Stimulated activated naive B cell treated with anti-CD40 and anti-IgM and Interleukin-4, amounts not matched to agents 10 μg/mL and 1 μg/mL and 100 μg/mL, for 72 hours (primary cell): ENCODE measurements at regions not wholly inside any gene's neighbourhood (a gene's known extent, or its start where the extent isn't known, plus 50 kb on each side); places are given as distances from the start of the nearest gene placed in this dataset.

Source experiments
- ATAC-seq, 2 donors: fragments of 150-1000 bp; cut with Tn5 transposase; replicated peaks; 2 replicates each; pipeline ENCODE4 v1.10.0; 2021; ENCODE audit warnings: moderate library complexity in 1 of 2
- DNase-seq: peaks from one replicate; pipeline ENCODE4 v3.0.0; 2021
- H3K27ac Mint-ChIP-seq: one replicate; pipeline ENCODE4 v1.8.0; 2022; ENCODE audit warnings: mild to moderate bottlenecking, mixed read lengths
- H3K27me3 Mint-ChIP-seq, 2 donors: one replicate each; pipeline ENCODE4 v1.8.0; 2022; ENCODE audit warnings: mixed read lengths in 2 of 2
- H3K36me3 Mint-ChIP-seq, 2 donors: one replicate each; pipeline ENCODE4 v1.8.0; 2022; ENCODE audit warnings: mixed read lengths in 2 of 2, mild to moderate bottlenecking in 1 of 2
- H3K4me1 Mint-ChIP-seq, 2 donors: one replicate each; pipeline ENCODE4 v1.8.0; 2022; ENCODE audit warnings: mixed read lengths in 2 of 2, mild to moderate bottlenecking in 1 of 2
- H3K4me3 Mint-ChIP-seq, 2 donors: one replicate each; pipeline ENCODE4 v1.8.0; 2022; ENCODE audit warnings: mild to moderate bottlenecking in 2 of 2, mixed read lengths in 2 of 2, moderate library complexity in 1 of 2
- H3K9me3 Mint-ChIP-seq, 2 donors: one replicate each; pipeline ENCODE4 v1.8.0; 2022; ENCODE audit warnings: mixed read lengths in 2 of 2, mild to moderate bottlenecking in 1 of 2

DNA sequence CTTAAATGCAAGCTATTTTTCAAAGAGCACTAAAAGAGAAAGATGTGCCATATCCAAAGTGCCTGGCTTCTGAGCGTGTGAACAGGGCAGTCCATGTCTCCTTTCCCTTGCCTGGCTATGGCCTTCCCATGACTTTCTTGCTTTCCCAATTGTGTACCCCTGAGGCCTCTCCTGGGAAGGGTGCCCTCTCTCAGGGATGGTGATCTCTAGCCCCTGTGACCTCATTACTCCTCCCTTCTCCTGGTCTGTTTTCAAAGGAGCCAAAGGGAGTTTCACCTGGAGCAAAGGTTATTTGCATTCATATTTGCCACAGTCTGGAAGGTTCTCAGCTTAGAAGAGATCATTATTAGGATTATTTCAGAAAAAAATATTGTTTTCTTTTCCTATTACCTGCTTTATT, 429.4 kb upstream of the TMTC1 start:
- Mint-ChIP-seq H3K4me3 (no peak overlapping the region), H3K27me3 (no peaks in the 10 kb centered on the region), H3K4me1 (no peaks in the 10 kb centered on the region), H3K27ac (no peak overlapping the region), H3K36me3 (no peaks in the 10 kb centered on the region), H3K9me3 (no peaks in the 10 kb centered on the region)
- ATAC-seq (no peak), DNase-seq (no peak)

GRCh38 chr12:30211743-30212142, 428.0 kb upstream of the TMTC1 start:
- DNase-seq, result no peak
- Mint-ChIP-seq H3K4me3 (no peak overlapping the region), H3K36me3 (no peaks in the 10 kb centered on the region), H3K9me3 (no peaks in the 10 kb centered on the region), H3K4me1 (no peaks in the 10 kb centered on the region), H3K27ac (no peak overlapping the region), H3K27me3 (no peaks in the 10 kb centered on the region)
- no peak for ATAC-seq

DNA sequence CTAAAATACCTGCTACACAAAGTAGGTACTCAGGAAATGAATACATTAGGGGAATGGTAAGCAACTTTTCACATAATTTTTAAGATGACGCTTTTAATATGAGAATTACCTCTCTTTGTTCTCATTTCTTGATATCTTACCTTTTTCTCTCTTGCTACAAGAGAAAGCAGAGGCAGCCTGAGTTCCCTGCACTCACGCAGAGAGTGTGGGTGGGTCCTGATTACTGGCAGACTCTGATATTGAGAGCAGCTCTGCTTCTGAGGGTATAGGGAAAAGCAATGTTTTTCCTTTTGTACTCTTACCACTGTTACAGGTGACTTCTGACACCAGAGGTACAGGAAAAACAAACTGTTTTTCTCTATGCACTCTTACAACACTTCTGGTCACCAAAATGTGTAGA, 420.2 kb upstream of the TMTC1 start:
- ATAC-seq (no peak), DNase-seq (no peak)
- H3K9me3 Mint-ChIP-seq, result no peaks in the 10 kb centered on the region
- no peaks in the 10 kb centered on the region for H3K36me3 Mint-ChIP-seq
- no peak overlapping the region for H3K4me3 Mint-ChIP-seq
- no peaks in the 10 kb centered on the region for H3K4me1 Mint-ChIP-seq
- H3K27ac Mint-ChIP-seq, result no peak overlapping the region
- peaks cover 14 to 23% of the 10 kb centered on the region in 2 donors for H3K27me3 Mint-ChIP-seq

GRCh38 chr12:30202521-30203254, 418.9 kb upstream of the TMTC1 start:
- ATAC-seq, result no peak
- Mint-ChIP-seq H3K9me3 (no peaks in the 10 kb centered on the region), H3K36me3 (no peaks in the 10 kb centered on the region), H3K27ac (no peak overlapping the region), H3K27me3 (peaks cover 14 to 23% of the 10 kb centered on the region in 2 donors), H3K4me3 (no peak overlapping the region), H3K4me1 (no peaks in the 10 kb centered on the region)
- DNase-seq, result no peak

- no peaks in the 10 kb centered on the region for H3K4me1 Mint-ChIP-seq
- ATAC-seq (no peak), DNase-seq (no peak)
- H3K9me3 Mint-ChIP-seq, result no peaks in the 10 kb centered on the region
- no peak overlapping the region for H3K4me3 Mint-ChIP-seq
- H3K36me3 Mint-ChIP-seq, result no peaks in the 10 kb centered on the region
- H3K27ac Mint-ChIP-seq, result no peak overlapping the region
- H3K27me3 Mint-ChIP-seq, result peaks cover 14 to 23% of the 10 kb centered on the region in 2 donors
Observed at GRCh38 chr12:30201301-30202160, 417.8 kb upstream of the TMTC1 start.

DNA sequence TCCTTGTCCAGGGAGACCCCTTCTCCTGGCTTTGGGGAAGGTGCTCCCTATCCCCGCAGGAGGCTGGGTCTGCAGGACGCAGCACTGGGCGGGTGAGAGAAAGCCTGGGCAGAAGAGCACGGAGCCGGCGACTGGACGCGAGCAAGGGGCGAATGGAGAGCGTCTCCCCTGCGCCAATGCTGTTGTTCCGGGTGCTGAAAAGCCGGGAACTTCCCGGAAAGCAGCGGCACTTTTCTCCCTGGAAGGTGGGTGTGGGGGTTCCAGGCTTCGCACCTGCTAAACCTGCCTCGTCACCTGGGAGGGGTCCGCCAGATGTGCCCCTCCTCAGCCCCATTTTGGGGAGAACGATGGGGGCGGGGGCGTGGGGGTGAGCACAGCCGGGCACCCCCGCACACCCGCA, 417.1 kb upstream of the TMTC1 start:
- H3K36me3 Mint-ChIP-seq, result no peaks in the 10 kb centered on the region
- H3K27me3 Mint-ChIP-seq, result peaks cover 14 to 23% of the 10 kb centered on the region in 2 donors
- no peak overlapping the region for H3K27ac Mint-ChIP-seq
- no peaks in the 10 kb centered on the region for H3K9me3 Mint-ChIP-seq
- ATAC-seq (no peak), DNase-seq (no peak)
- no peaks in the 10 kb centered on the region for H3K4me1 Mint-ChIP-seq
- H3K4me3 Mint-ChIP-seq, result no peak overlapping the region

- ATAC-seq, result no peak
- H3K4me1 Mint-ChIP-seq, result no peaks in the 10 kb centered on the region
- H3K36me3 Mint-ChIP-seq, result no peaks in the 10 kb centered on the region
- H3K4me3 Mint-ChIP-seq, result no peak overlapping the region
- H3K9me3 Mint-ChIP-seq, result no peaks in the 10 kb centered on the region
- no peak for DNase-seq
- peaks cover 14 to 18% of the 10 kb centered on the region in 2 donors for H3K27me3 Mint-ChIP-seq
- H3K27ac Mint-ChIP-seq, result no peak overlapping the region
Observed at GRCh38 chr12:30197392-30198057, 413.8 kb upstream of the TMTC1 start.

- Mint-ChIP-seq H3K27me3 (no peaks in the 10 kb centered on the region), H3K36me3 (no peaks in the 10 kb centered on the region), H3K27ac (no peak overlapping the region), H3K4me1 (no peaks in the 10 kb centered on the region), H3K4me3 (no peak overlapping the region), H3K9me3 (no peaks in the 10 kb centered on the region)
- no peak for DNase-seq
- ATAC-seq, result no peak
Observed at GRCh38 chr12:30191696-30192455, 408.1 kb upstream of the TMTC1 start.

GRCh38 chr12:30188602-30189326, 405.0 kb upstream of the TMTC1 start:
- no peak overlapping the region for H3K4me3 Mint-ChIP-seq
- no peaks in the 10 kb centered on the region for H3K27me3 Mint-ChIP-seq
- no peak for ATAC-seq
- no peak for DNase-seq
- no peaks in the 10 kb centered on the region for H3K4me1 Mint-ChIP-seq
- no peaks in the 10 kb centered on the region for H3K36me3 Mint-ChIP-seq
- H3K9me3 Mint-ChIP-seq, result no peaks in the 10 kb centered on the region
- H3K27ac Mint-ChIP-seq, result peak overlapping the region; percentile 11

GRCh38 chr12:30187426-30187825, 403.7 kb upstream of the TMTC1 start:
- Mint-ChIP-seq H3K27ac (no peak overlapping the region), H3K36me3 (no peaks in the 10 kb centered on the region), H3K9me3 (peaks cover 0 to 2% of the 10 kb centered on the region in 2 donors), H3K4me1 (no peaks in the 10 kb centered on the region), H3K27me3 (no peaks in the 10 kb centered on the region), H3K4me3 (no peak overlapping the region)
- DNase-seq (no peak), ATAC-seq (no peak)

DNA sequence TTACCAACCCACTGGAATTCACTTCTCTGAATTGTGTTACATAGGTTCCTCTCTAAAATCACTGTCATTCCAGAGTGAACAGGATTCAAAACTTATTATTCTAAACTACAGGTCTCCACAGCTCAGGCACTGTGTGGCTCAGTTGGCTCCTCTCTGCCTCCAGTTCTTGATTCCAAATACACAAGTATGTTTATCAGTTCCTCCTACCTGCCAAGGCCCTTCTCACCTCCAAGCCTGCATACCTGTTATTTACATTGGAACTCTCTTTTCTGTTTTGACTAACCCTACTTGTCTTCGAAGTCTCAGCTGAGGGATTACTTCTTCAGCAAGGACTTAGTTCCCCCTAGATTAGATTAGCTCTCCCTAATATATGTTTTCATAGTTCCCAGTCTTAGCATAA, 397.6 kb upstream of the TMTC1 start:
- H3K27ac Mint-ChIP-seq, result no peak overlapping the region
- no peaks in the 10 kb centered on the region for H3K27me3 Mint-ChIP-seq
- no peak overlapping the region for H3K4me3 Mint-ChIP-seq
- H3K9me3 Mint-ChIP-seq, result peaks cover 0 to 4% of the 10 kb centered on the region in 2 donors
- DNase-seq, result no peak
- H3K4me1 Mint-ChIP-seq, result no peaks in the 10 kb centered on the region
- ATAC-seq, result no peak
- H3K36me3 Mint-ChIP-seq, result no peaks in the 10 kb centered on the region

DNA sequence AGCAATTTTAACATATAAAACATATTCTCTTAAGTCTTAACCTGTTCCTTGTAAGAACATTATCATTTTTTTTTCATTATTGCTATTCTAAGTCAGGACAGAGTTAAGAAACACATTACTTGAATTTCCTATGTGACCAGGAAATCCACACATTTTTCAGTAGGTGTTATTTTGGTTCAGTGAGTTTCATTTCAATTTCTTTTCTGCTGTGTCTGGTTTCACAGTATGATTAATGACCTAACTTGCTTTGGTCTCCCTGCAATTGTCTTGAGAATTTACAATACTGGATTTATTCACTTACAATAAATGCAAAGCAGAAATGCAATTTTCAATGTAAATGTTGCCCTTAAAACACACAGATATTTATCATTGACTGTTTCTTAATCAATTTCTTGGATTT, 396.9 kb upstream of the TMTC1 start:
- Mint-ChIP-seq H3K4me3 (no peak overlapping the region), H3K4me1 (no peaks in the 10 kb centered on the region), H3K9me3 (peaks cover 0 to 4% of the 10 kb centered on the region in 2 donors), H3K36me3 (no peaks in the 10 kb centered on the region), H3K27me3 (no peaks in the 10 kb centered on the region), H3K27ac (no peak overlapping the region)
- no peak for DNase-seq
- ATAC-seq, result no peak

GRCh38 chr12:30178916-30179315, 395.2 kb upstream of the TMTC1 start:
- ATAC-seq, result no peak
- H3K27me3 Mint-ChIP-seq, result no peaks in the 10 kb centered on the region
- no peaks in the 10 kb centered on the region for H3K36me3 Mint-ChIP-seq
- H3K4me3 Mint-ChIP-seq, result no peak overlapping the region
- peaks cover 3 to 4% of the 10 kb centered on the region in 2 donors for H3K9me3 Mint-ChIP-seq
- no peak for DNase-seq
- H3K27ac Mint-ChIP-seq, result no peak overlapping the region
- no peaks in the 10 kb centered on the region for H3K4me1 Mint-ChIP-seq
